HPDE6-E6E7 (cell line): ENCODE measurements at regions not wholly inside any gene's neighbourhood (a gene's known extent, or its start where the extent isn't known, plus 50 kb on each side); places are given as distances from the start of the nearest gene placed in this dataset.
"Not testable (repeated sequence)": the region's sequence is repeated elsewhere in the genome, so short reads cannot be mapped to it uniquely, and the experiment has no call there.

ENCODE experiments used
- DNase-seq: peaks from one replicate; pipeline ENCODE4 v3.0.0; 2011; ENCODE audit warnings: missing footprints; ENCODE audit errors: extremely low spot score

- DNase-seq = peak; percentile 26
Observed at GRCh38 chr12:67534681-67535080, 113.9 kb upstream of the DYRK2 start.

DNA sequence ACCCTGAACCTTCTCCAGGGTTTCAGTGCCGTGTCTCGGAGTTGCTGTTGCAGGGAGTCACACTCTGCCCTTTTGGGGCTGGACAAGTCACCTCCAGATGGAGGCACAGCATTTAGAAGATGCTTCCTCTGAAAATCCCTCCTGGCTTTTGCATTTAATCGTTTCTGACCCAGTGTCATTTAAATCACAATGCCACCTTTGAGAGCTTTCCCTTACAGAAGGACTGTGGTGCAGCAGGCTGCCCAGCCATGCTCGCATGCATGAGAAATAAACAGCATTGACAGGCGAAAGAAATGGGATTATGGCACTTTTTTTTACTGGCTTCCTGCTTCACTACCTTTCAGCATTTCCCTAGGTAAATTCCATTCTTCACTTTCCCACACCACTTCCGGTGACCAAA is 113.4 kb upstream of the DYRK2 start:
- DNase-seq = no peak

DNA sequence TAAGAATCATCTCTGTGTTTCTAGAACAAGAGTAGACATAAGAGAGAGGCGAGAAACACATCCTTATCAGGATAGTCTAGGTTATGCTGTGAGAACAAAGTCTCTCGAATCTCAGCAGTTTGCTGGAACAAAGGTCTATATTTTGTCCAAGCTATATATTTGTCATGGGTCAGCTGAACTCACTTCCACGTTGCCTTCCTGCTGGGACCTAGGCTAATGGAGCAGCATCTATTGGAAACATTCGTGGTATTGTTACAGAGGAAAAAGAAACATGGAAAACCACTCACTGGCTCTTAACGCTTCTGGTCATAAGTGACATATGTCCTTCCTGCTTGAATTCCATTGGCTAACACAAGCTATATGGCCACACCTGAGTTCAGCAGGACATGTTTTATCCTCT is 112.6 kb upstream of the DYRK2 start:
- DNase-seq = no peak

DNA sequence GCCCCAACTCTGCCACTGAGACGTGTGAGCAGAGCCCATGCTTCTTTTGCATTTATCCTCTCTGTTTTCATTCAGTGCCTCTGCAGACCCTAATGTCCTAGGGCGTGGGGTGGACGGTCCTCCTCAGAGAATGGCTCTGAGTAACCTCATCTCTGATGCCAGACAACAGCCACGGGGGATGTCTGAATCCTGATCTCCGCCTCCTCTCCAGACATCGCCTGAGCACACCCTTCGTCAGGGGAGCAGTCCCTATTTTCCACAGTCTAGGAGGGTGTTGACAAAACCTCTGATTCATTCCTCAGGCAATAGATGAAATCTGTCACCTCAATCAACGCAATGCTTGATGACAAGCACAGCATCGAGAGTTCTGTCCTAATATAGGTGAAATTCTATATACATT is 109.2 kb upstream of the DYRK2 start:
- no peak for DNase-seq

DNA sequence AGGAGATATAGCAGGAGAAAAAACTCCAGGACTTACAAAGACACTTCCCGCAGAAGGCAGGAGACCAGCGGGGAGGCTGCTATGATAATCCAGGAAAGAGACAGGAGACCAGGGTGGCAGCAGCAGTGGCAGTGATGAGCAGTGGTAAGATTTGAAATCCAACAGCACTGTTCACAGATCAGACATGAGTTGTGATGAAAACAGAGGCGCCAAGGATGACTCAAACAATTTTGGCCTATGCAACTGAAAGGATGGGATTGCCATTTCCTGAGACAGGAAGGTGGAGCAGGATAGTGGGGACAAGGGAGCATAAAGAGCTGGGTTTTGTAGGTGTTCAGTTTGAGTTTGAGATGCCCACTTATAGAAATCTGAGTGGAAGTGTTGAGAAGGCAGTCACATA is 108.6 kb upstream of the DYRK2 start:
- no peak for DNase-seq

DNA sequence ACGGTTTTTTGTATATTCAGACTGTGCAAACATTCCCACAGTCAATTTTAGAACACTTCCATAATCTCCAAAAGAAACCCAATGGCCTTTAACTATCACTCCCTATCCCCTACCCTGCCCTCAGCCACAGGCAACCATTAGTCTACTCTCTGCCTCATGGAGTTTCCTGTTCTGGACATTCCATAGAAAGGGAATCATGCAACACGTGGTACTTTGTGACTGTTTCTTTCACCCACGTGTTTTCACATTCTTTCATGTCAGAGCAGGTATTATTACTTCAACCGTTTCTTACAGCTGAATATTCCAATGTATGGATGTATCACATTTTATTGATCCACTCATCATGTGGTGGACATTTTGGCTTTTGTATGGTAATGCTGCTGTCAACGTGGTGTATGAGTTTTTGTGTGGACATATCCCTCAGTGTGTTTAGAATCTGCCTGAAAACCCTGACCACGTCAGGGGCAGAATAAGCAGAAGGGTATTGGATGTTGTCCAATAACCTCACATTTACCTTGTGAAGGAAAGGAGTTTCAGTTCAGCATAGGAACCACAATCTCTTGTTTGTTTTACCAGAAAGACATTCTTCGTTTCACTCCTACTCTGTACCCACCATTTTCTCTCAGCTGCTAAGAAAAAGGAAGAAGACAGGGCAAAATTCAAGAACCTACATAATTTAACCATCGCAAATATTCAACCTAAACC is 107.5 kb upstream of the DYRK2 start:
- DNase-seq = no peak

GRCh38 chr12:67541625-67541991 is 106.9 kb upstream of the DYRK2 start:
- no peak for DNase-seq

- DNase-seq = no peak
Observed at GRCh38 chr12:67543021-67543770, 105.3 kb upstream of the DYRK2 start.

DNA sequence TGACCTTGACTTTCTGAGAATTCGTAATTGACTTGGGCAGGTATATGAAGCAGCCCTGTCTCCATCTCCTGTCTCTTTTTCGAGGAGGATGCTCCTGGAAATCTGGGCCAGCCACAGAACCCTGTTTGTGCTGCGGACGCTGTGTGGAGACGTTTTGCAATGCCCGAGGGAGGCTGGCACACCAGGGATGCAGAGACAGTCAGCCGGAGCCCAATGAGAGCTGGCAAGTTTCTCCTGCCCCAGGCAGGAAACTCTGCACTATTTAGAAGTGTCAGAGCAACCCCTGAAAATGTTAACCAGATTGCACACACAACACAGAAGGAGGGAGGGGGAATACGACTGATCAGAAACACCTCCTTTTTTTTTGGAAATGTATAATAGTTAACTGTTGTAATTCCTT is 103.2 kb upstream of the DYRK2 start:
- no peak for DNase-seq

GRCh38 chr12:67546746-67547145 is 101.8 kb upstream of the DYRK2 start:
- no peak for DNase-seq

GRCh38 chr12:67555075-67555717 is 93.3 kb upstream of the DYRK2 start:
- not testable (repeated sequence) for DNase-seq

DNA sequence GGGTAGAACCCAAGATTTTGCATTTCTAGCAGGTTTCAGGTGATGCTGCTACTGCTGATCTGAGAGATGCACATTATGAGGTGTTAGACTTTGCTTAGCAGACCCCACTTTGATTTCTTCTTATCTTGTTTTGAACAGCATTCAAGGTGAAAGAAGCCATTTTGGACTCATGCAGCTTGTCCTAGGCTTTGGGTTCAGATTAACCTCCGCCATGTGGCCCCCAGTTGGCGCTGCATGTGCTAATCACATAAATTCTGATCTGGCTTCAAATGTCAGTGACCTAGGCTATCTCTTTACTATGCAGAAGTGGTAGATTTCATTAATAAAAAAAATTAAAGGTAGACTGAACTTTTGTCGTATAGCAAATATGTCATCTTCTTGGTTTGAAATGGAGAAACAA is 89.8 kb upstream of the DYRK2 start:
- no peak for DNase-seq

- no peak for DNase-seq
Observed at GRCh38 chr12:67559751-67560150, 88.8 kb upstream of the DYRK2 start.

GRCh38 chr12:67562513-67563287 is 85.8 kb upstream of the DYRK2 start:
- no peak for DNase-seq

GRCh38 chr12:67568055-67568454 is 80.5 kb upstream of the DYRK2 start:
- no peak for DNase-seq

DNA sequence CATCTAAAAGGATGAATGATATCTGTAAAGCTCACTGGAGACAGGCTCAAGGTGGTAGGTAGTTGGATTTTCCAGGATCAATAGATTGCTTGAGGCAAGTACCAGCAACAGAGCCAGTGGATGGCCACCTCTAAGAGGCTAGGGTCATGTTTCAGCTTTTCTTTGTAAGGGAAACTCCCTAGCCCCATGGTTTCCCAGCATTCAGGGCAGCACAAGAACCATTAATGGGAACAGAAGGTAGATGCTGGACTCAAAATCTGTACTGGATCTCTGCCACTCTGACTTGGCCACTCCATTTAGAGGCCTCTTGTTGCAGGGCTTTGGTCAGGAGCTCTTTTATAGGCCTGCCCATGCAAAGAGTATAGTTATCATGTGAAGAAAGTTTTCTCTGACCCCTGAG is 76.1 kb upstream of the DYRK2 start:
- DNase-seq = no peak

DNA sequence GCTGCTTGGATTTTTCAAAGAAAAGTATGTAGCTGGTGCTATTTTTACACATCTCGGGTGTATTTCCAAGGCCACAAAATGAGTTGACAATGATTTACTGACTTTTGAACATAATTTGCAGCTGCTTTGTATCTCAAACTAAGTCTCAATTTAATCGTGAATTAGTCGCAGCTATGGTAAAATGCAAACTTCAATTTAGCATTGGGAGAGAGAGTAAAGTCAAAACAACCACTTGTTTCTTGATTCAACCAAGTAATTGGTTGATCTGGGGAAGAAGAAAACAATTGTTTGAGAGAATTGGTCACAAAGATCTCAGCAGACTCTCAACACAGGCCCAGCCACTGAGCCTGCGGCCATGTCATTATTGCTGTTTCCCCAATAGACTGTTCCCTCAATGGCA is 75.0 kb upstream of the DYRK2 start:
- DNase-seq = no peak

DNA sequence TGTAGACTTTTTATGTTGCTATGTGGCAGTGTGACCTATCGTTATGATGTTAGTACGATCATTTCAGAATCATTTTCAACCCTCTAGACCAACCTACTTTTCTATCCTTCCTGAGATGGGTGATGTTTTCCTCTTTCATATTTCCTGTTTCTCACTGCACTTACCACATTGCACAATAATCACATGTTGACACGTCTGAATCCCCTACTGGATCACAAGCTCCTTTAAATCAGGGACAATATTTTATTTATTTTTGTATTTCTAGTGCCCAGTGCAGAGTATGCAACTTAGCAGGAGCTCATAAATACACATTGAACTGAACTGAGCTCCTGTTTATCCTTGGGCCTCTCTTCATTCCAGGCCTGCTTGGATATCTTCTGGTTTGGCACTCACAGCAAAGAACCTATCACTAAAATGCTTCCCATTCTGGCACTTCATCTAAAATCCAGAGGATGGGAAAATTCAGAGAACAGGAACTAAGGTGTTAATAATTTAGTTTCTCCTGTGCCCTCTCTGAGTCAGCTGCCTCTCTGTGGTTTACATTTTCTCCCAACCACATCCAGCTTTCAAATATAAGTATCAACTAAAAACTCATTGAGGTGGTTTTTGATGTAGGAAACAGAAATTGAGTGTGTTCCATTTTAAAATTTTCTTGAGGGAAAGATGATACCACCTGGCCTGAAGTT is 69.4 kb upstream of the DYRK2 start:
- no peak for DNase-seq

DNA sequence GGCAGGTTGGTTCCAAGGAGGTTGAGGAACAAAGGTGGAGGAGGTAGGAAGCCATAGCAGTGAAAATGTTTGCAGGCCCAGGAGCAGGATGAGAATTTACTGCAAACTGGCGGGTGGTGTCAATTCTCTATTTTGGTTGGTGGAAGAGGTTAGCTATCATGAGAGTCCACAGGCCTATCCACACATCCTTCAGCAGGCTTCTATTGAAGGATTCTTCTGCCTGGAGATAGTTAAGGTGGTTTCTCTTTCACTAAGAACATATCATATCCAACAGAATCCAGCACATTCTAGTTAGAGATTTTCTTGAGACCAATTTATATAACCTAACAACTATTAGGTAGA is 68.9 kb upstream of the DYRK2 start:
- no peak for DNase-seq

- DNase-seq = no peak
Observed at GRCh38 chr12:67582238-67582834, 66.2 kb upstream of the DYRK2 start.

DNA sequence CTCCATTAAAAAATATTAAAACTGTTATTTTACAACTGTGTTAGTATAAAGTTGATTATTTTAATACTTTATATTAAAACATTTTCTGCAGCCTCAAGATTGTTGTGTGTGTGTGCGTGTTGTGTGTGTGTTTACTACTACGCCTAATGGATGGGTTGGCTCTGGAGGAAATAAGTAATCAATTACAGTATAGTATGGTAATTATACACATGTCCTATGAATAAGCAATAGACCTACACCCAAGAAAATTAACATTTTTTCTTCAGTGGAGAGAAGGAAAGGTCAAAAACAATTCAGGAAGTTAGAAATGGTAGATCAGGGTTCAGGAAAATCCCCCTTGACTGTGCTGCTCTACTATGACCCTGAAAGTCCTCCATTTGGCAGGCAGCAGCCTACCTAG is 65.7 kb upstream of the DYRK2 start:
- DNase-seq = no peak
